DOHH2 (cell line): ENCODE measurements at regions not wholly inside any gene's neighbourhood (a gene's known extent, or its start where the extent isn't known, plus 50 kb on each side); places are given as distances from the start of the nearest gene placed in this dataset.

Experiments used
- H3F3A ChIP-seq: fragments of 200-600 bp; sonication (generic), shearing (Covaris generic); 2 replicates; pipeline ENCODE4 v1.6.0; 2016; ENCODE audit warnings: antibody characterized with exemption, mild to moderate bottlenecking; ENCODE audit not compliant: control insufficient read depth, insufficient read depth
- H3K27ac ChIP-seq: fragments of 200-600 bp; sonication (generic); 2 replicates; pipeline ENCODE4 v1.5.1; 2014; ENCODE audit warnings: low read depth, mild to moderate bottlenecking, low read length, moderate library complexity
- H3K27me3 ChIP-seq: fragments of 200-600 bp; sonication (generic); 2 replicates; pipeline ENCODE4 v1.6.1; 2014; ENCODE audit warnings: mild to moderate bottlenecking, low read length, mixed read lengths; ENCODE audit not compliant: control insufficient read depth
- H3K36me3 ChIP-seq: fragments of 200-600 bp; sonication (generic); 2 replicates; pipeline ENCODE4 v1.6.1; 2014; ENCODE audit warnings: mild to moderate bottlenecking, low read length, moderate library complexity, mixed read lengths; ENCODE audit not compliant: control insufficient read depth
- H3K4me1 ChIP-seq: fragments of 200-600 bp; sonication (generic); 2 replicates; pipeline ENCODE4 v1.6.1; 2014; ENCODE audit warnings: mild to moderate bottlenecking, low read length, mixed read lengths; ENCODE audit not compliant: control insufficient read depth
- H3K4me2 ChIP-seq: fragments of 200-600 bp; sonication (generic); 2 replicates; pipeline ENCODE4 v1.6.0; 2014; ENCODE audit warnings: mild to moderate bottlenecking, low read length, moderate library complexity
- H3K4me3 ChIP-seq: fragments of 200-600 bp; sonication (generic); 2 replicates; pipeline ENCODE4 v1.5.1; 2014; ENCODE audit warnings: mild to moderate bottlenecking, low read length, mixed read lengths
- H3K79me2 ChIP-seq: fragments of 200-600 bp; sonication (generic); 2 replicates; pipeline ENCODE4 v1.6.1; 2014; ENCODE audit warnings: mild to moderate bottlenecking, low read length, mixed read lengths; ENCODE audit not compliant: control insufficient read depth
- H3K9me2 ChIP-seq: fragments of 200-600 bp; sonication (generic); replicated peaks from 2 replicates; pipeline ENCODE4 v1.6.1; 2014; ENCODE audit warnings: mild to moderate bottlenecking, low read length, mixed read lengths; ENCODE audit not compliant: control insufficient read depth
- H3K9me3 ChIP-seq: fragments of 200-600 bp; sonication (generic); 2 replicates; pipeline ENCODE4 v1.6.1; 2014; ENCODE audit warnings: antibody characterized with exemption, low read length, mixed read lengths; ENCODE audit not compliant: control insufficient read depth, insufficient read depth
- H4K20me1 ChIP-seq: fragments of 200-600 bp; sonication (generic); 2 replicates; pipeline ENCODE4 v1.6.0; 2014; ENCODE audit warnings: low read depth, mild to moderate bottlenecking, antibody characterized with exemption, low read length, moderate library complexity; ENCODE audit not compliant: control insufficient read depth, insufficient read depth
- CTCF ChIP-seq: fragments of 200-600 bp; sonication (generic); IDR thresholded peaks from one replicate; pipeline ENCODE4 v1.5.1; 2014; ENCODE audit warnings: antibody characterized with exemption, mild to moderate bottlenecking, low read depth, low read length; ENCODE audit not compliant: poor library complexity, severe bottlenecking
- EZH2phosphoT487 ChIP-seq: fragments of 200-600 bp; sonication (generic); IDR thresholded peaks from 2 replicates; pipeline ENCODE4 v1.6.1; 2017; ENCODE audit warnings: borderline replicate concordance, mild to moderate bottlenecking, antibody characterized with exemption, low read length, moderate library complexity, mixed read lengths

DNA sequence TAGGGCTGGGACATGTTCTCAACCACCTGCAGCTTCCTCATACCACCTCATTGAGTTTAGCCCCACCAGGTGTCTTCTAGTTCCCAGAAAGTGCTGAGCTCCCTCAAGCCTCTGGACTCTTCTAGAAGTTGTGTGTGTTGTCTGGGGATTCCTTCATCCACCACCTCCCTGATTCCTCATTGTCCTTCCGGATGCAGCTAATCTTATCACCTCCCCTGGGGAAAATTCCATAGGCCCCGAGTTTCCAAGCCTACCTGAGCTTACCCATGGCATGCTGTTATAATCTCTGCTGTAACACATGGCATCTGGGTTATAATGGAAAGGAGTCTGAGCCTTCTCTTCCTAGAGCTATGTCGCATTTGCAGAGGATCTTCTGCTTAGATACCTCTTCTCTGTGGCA, 243.5 kb upstream of the SDK2 start:
- no peak overlapping the region for H3K27ac ChIP-seq
- H3K27me3 ChIP-seq: peaks cover 8% of the 10 kb centered on the region
- H3K4me1 ChIP-seq: no peaks in the 10 kb centered on the region
- no peaks in the 10 kb centered on the region for H3K9me3 ChIP-seq
- no peaks in the 10 kb centered on the region for H4K20me1 ChIP-seq
- no peaks in the 10 kb centered on the region for H3K79me2 ChIP-seq
- no peak overlapping the region for H3K4me3 ChIP-seq
- no peaks in the 10 kb centered on the region for H3K36me3 ChIP-seq
- H3F3A ChIP-seq: no peaks in the 10 kb centered on the region
- TF ChIP-seq CTCF (no peak), EZH2phosphoT487 (no peak)
- H3K4me2 ChIP-seq: no peak overlapping the region
- no peaks in the 10 kb centered on the region for H3K9me2 ChIP-seq

DNA sequence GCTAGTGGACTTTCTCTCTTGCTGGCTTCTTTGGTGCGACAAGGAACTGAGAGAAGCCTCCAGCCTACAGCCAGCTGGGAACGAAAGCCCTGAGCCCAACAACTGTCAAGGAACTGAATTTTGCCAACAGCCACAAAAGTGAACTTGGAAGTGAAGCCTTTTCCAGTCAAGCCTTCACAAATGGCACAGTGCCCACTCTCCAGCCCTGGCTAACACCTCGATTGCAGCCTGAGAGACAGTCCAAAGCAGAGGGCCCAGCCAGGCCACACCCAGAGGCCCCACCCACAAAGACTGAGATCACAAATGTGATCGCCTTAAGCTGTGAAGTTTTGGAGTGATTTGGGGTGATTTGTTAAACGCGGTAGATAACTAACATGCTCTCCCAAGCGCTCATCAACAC, 244.6 kb upstream of the SDK2 start:
- Histone ChIP-seq H3F3A (no peaks in the 10 kb centered on the region), H3K4me2 (no peak overlapping the region), H3K79me2 (no peaks in the 10 kb centered on the region), H3K27me3 (peaks cover 11% of the 10 kb centered on the region), H3K4me3 (no peak overlapping the region), H3K36me3 (no peaks in the 10 kb centered on the region), H3K9me2 (no peaks in the 10 kb centered on the region), H4K20me1 (no peaks in the 10 kb centered on the region), H3K27ac (no peak overlapping the region), H3K4me1 (no peaks in the 10 kb centered on the region), H3K9me3 (no peaks in the 10 kb centered on the region)
- TF ChIP-seq CTCF (no peak), EZH2phosphoT487 (no peak)

GRCh38 chr17:73889439-73889838, 245.2 kb upstream of the SDK2 start:
- H3K4me2 ChIP-seq: no peak overlapping the region
- no peak overlapping the region for H3K27ac ChIP-seq
- H3K9me2 ChIP-seq: no peaks in the 10 kb centered on the region
- H4K20me1 ChIP-seq: no peaks in the 10 kb centered on the region
- no peaks in the 10 kb centered on the region for H3F3A ChIP-seq
- H3K4me1 ChIP-seq: no peaks in the 10 kb centered on the region
- H3K4me3 ChIP-seq: no peak overlapping the region
- H3K27me3 ChIP-seq: peaks cover 12% of the 10 kb centered on the region
- no peaks in the 10 kb centered on the region for H3K36me3 ChIP-seq
- no peaks in the 10 kb centered on the region for H3K79me2 ChIP-seq
- TF ChIP-seq CTCF: no peak
- no peak for TF ChIP-seq EZH2phosphoT487
- H3K9me3 ChIP-seq: no peaks in the 10 kb centered on the region

DNA sequence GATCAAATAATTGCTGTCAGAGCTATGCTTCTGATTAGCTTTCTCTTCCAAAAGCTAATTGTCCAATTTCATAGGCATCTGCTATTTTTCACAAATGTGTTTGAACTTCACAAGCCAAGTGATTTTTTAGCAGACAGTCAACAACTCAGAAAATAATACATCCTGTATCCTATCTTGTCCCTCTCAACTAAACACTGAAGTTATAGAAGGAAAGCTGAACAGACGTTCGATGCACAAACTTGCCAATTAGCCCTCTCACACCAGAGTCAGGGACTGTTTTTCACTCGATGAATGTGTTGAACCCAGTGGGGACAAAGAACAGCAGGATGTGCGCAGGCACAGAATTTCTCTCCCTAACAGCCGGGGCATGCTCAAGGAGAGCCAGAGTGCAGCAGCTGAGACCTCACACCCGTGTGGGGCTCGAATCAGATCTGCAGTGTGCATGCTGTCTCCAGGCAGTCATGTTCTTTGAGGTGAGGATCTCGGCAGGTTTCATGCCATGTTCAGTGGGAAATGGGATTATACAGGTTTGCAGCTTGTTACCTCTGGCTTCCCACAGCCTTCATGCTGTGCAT, 246.7 kb upstream of the SDK2 start:
- TF ChIP-seq EZH2phosphoT487 (no peak), CTCF (no peak)
- Histone ChIP-seq H3F3A (no peaks in the 10 kb centered on the region), H3K4me1 (no peaks in the 10 kb centered on the region), H3K4me3 (no peak overlapping the region), H3K27me3 (peaks cover 14% of the 10 kb centered on the region), H4K20me1 (no peaks in the 10 kb centered on the region), H3K27ac (no peak overlapping the region), H3K36me3 (no peaks in the 10 kb centered on the region), H3K79me2 (no peaks in the 10 kb centered on the region), H3K9me3 (no peaks in the 10 kb centered on the region), H3K4me2 (no peak overlapping the region), H3K9me2 (no peaks in the 10 kb centered on the region)
